ENCODE measurements at regions not wholly inside any gene's neighbourhood (a gene's known extent, or its start where the extent isn't known, plus 50 kb on each side); places are given as distances from the start of the nearest gene placed in this dataset.

DNA sequence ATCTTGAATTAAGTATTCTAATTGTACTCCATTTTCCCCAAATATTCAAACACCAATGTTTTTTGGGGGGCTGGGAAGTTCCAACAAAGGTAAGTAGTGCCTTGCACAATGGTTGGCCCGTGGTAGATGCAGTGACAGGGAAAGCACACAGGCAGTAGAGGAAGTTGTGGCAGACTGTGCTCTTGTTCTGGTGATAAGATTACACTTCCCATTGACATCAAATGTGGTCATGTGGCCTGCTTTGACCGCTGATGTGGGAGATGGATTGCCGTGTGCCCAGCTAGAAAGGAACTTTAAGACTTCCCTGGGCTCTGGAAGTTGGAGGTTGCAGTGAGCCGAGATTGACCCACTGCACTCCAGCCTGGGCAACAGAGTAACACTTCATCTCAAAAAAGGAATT lies 223.8 kb downstream of the VRK1 start:
- no peak for TF ChIP-seq EZH2 (IDR thresholded peaks at IDR 0.05; ENCODE audit: insufficient read depth, poor library complexity, severe bottlenecking)
- TF ChIP-seq EZH2phosphoT487 (IDR thresholded peaks at IDR 0.05; ENCODE audit: insufficient read depth, low read depth) = no peak

Measured in GM23248 (cell line).